ENCODE measurements at regions not wholly inside any gene's neighbourhood (a gene's known extent, or its start where the extent isn't known, plus 50 kb on each side); places are given as distances from the start of the nearest gene placed in this dataset.
"Not testable (repeated sequence)": the region's sequence is repeated elsewhere in the genome, so short reads cannot be mapped to it uniquely, and the experiment has no call there.

GRCh38 chr12:31805681-31806080 lies 76.9 kb upstream of the AMN1 start:
- not testable (repeated sequence) for H2AK5ac ChIP-seq (ENCODE audit: low read depth, low read length); H3K27ac ChIP-seq (replicated peaks; ENCODE audit: low read length); H4K8ac ChIP-seq (ENCODE audit: low read depth, low read length); H2BK120ac ChIP-seq (ENCODE audit: low read depth, low read length); H4K91ac ChIP-seq (ENCODE audit: low read depth, low read length, poor library complexity); H3K4me3 ChIP-seq (ENCODE audit: low read length in 2 of 2); H2BK12ac ChIP-seq (ENCODE audit: low read length); H2BK15ac ChIP-seq (ENCODE audit: low read length); H2AFZ ChIP-seq (ENCODE audit: low read length); DNase-seq (ENCODE audit: low spot score); H3K4me2 ChIP-seq (ENCODE audit: insufficient read depth, low read length, poor library complexity, severe bottlenecking); H3K4me1 ChIP-seq (ENCODE audit: control insufficient read depth in 2 of 2, insufficient read depth in 1 of 2, low read depth in 1 of 2, low read length in 2 of 2); H3K4ac ChIP-seq (ENCODE audit: low read length); H3K14ac ChIP-seq (ENCODE audit: low read length); H3K27me3 ChIP-seq (ENCODE audit: control insufficient read depth in 3 of 3, insufficient read depth in 3 of 3, low read depth in 1 of 3, low read length in 3 of 3); H3K18ac ChIP-seq (ENCODE audit: low read length); H3K23ac ChIP-seq (ENCODE audit: low read depth, low read length, poor library complexity); H3K36me3 ChIP-seq (replicated peaks in 1 of 2; ENCODE audit: control insufficient read depth in 2 of 2, insufficient read depth in 2 of 2, low read length in 2 of 2); H2BK5ac ChIP-seq (ENCODE audit: low read length); H3K9ac ChIP-seq (ENCODE audit: low read depth, low read length, poor library complexity); H3K79me1 ChIP-seq (ENCODE audit: low read depth, low read length); H3K9me3 ChIP-seq (replicated peaks in 1 of 2; ENCODE audit: control insufficient read depth in 2 of 2, insufficient read depth in 1 of 2, low read depth in 1 of 2, low read length in 2 of 2)
- WGBS, 2 donors (ENCODE audit: extremely low coverage in 2 of 2, insufficient read length in 2 of 2, insufficient replicate concordance in 1 of 2) = no CpG with 5 or more reads among the region's 24 CpGs

DNA sequence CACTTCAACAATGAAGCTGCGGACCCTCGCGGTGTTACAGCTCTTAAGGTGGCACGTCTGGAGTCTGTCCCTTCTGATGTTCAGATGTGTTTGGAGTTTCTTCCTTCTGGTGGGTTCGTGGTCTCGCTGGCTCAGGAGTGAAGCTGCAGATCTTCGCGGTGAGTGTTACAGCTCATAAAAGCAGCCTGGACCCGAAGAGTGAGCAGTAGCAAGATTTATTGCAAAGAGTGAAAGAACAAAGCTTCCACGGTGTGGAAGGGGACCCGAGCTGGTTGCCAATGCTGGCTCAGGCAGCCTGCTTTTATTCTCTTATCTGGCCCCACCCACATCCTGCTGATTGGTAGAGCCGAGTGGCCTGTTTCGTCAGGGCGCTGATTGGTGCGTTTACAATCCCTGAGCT lies 75.9 kb upstream of the AMN1 start:
- H3K23ac ChIP-seq (ENCODE audit: low read depth, low read length, poor library complexity); H3K36me3 ChIP-seq (replicated peaks in 1 of 2; ENCODE audit: control insufficient read depth in 2 of 2, insufficient read depth in 2 of 2, low read length in 2 of 2); H3K9ac ChIP-seq (ENCODE audit: low read depth, low read length, poor library complexity); H3K79me1 ChIP-seq (ENCODE audit: low read depth, low read length); H3K4ac ChIP-seq (ENCODE audit: low read length); H2BK15ac ChIP-seq (ENCODE audit: low read length); H3K4me3 ChIP-seq (ENCODE audit: low read length in 2 of 2); H3K27ac ChIP-seq (replicated peaks; ENCODE audit: low read length); H3K9me3 ChIP-seq (replicated peaks in 1 of 2; ENCODE audit: control insufficient read depth in 2 of 2, insufficient read depth in 1 of 2, low read depth in 1 of 2, low read length in 2 of 2); H2BK12ac ChIP-seq (ENCODE audit: low read length); H4K8ac ChIP-seq (ENCODE audit: low read depth, low read length); H2AK5ac ChIP-seq (ENCODE audit: low read depth, low read length); H3K4me1 ChIP-seq (ENCODE audit: control insufficient read depth in 2 of 2, insufficient read depth in 1 of 2, low read depth in 1 of 2, low read length in 2 of 2); H2AFZ ChIP-seq (ENCODE audit: low read length); H3K14ac ChIP-seq (ENCODE audit: low read length); H3K4me2 ChIP-seq (ENCODE audit: insufficient read depth, low read length, poor library complexity, severe bottlenecking); H3K27me3 ChIP-seq (ENCODE audit: control insufficient read depth in 3 of 3, insufficient read depth in 3 of 3, low read depth in 1 of 3, low read length in 3 of 3); H2BK5ac ChIP-seq (ENCODE audit: low read length); H3K18ac ChIP-seq (ENCODE audit: low read length); H4K91ac ChIP-seq (ENCODE audit: low read depth, low read length, poor library complexity); H2BK120ac ChIP-seq (ENCODE audit: low read depth, low read length); DNase-seq (ENCODE audit: low spot score): not testable (repeated sequence)
- WGBS, 2 donors (ENCODE audit: extremely low coverage in 2 of 2, insufficient read length in 2 of 2, insufficient replicate concordance in 1 of 2) = no CpG with 5 or more reads among the region's 15 CpGs

- no peak overlapping the region for H3K27ac ChIP-seq (replicated peaks; ENCODE audit: low read length)
- H3K79me1 ChIP-seq (ENCODE audit: low read depth, low read length) = no peaks in the 10 kb centered on the region
- no peak overlapping the region for H3K4me2 ChIP-seq (ENCODE audit: insufficient read depth, low read length, poor library complexity, severe bottlenecking)
- H3K4ac ChIP-seq (ENCODE audit: low read length) = no peak overlapping the region
- no peak for DNase-seq (ENCODE audit: low spot score)
- H3K36me3 ChIP-seq (replicated peaks in 1 of 2; ENCODE audit: control insufficient read depth in 2 of 2, insufficient read depth in 2 of 2, low read length in 2 of 2) = no peaks in the 10 kb centered on the region
- WGBS, 2 donors (ENCODE audit: extremely low coverage in 2 of 2, insufficient read length in 2 of 2, insufficient replicate concordance in 1 of 2) = no CpG with 5 or more reads among the region's 1 CpG
- H3K9me3 ChIP-seq (replicated peaks in 1 of 2; ENCODE audit: control insufficient read depth in 2 of 2, insufficient read depth in 1 of 2, low read depth in 1 of 2, low read length in 2 of 2) = no peaks in the 10 kb centered on the region
- H2BK120ac ChIP-seq (ENCODE audit: low read depth, low read length) = no peak overlapping the region
- no peak overlapping the region for H2BK5ac ChIP-seq (ENCODE audit: low read length)
- H2BK12ac ChIP-seq (ENCODE audit: low read length) = no peak overlapping the region
- H4K8ac ChIP-seq (ENCODE audit: low read depth, low read length) = no peak overlapping the region
- H3K9ac ChIP-seq (ENCODE audit: low read depth, low read length, poor library complexity) = no peak overlapping the region
- no peak overlapping the region for H2BK15ac ChIP-seq (ENCODE audit: low read length)
- no peaks in the 10 kb centered on the region for H3K27me3 ChIP-seq (ENCODE audit: control insufficient read depth in 3 of 3, insufficient read depth in 3 of 3, low read depth in 1 of 3, low read length in 3 of 3)
- H3K4me3 ChIP-seq (ENCODE audit: low read length in 2 of 2) = no peak overlapping the region
- no peak overlapping the region for H2AK5ac ChIP-seq (ENCODE audit: low read depth, low read length)
- H3K14ac ChIP-seq (ENCODE audit: low read length) = no peak overlapping the region
- no peak overlapping the region for H3K18ac ChIP-seq (ENCODE audit: low read length)
- H2AFZ ChIP-seq (ENCODE audit: low read length) = no peak overlapping the region
- H3K4me1 ChIP-seq (ENCODE audit: control insufficient read depth in 2 of 2, insufficient read depth in 1 of 2, low read depth in 1 of 2, low read length in 2 of 2) = no peaks in the 10 kb centered on the region
- no peak overlapping the region for H4K91ac ChIP-seq (ENCODE audit: low read depth, low read length, poor library complexity)
- no peak overlapping the region for H3K23ac ChIP-seq (ENCODE audit: low read depth, low read length, poor library complexity)
Measured at GRCh38 chr12:31804185-31804504, 75.3 kb upstream of the AMN1 start.

DNA sequence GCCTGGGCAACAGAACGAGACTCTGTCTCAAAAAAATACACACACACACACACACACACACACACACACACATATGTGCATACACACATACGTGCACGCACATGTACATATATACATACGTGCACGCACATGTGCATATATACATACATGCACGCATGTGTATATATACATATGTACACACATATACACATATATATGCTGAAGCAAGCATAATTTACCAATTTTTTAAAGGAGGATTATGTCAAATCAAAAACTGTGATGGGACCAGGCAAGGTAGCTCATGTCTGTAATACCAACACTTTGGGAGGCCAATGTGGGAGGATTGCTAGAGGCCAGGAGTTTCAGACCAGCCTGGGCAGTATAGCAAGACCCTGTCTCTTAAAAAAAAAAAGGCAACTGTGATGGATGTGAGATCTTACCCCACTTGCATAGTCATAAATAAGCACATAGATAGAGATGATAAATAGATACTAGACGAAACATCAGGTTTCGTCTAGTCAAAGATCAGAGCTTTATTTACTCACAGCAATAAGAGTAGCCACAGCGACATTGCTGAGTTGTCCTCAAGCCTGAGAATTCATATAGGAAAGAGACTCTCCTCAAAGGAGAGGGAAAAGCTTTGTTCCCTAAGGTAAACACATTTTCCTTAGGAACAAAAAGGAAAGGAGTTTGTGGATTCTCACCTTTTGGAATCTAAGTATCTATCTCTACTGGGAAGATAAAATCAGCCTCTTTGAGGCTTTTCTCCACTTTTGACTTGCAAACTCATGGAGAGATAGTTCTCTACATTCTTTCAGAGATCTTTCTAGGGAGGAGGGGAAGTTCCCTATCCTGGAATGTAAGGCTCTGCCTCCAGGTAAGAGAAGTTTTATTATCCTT lies 74.7 kb upstream of the AMN1 start:
- Histone ChIP-seq H3K27ac (replicated peaks; ENCODE audit: low read length) (no peak overlapping the region), H3K4ac (ENCODE audit: low read length) (no peak overlapping the region), H2BK15ac (ENCODE audit: low read length) (no peak overlapping the region), H3K79me1 (ENCODE audit: low read depth, low read length) (no peaks in the 10 kb centered on the region), H3K18ac (ENCODE audit: low read length) (no peak overlapping the region), H3K23ac (ENCODE audit: low read depth, low read length, poor library complexity) (no peak overlapping the region), H3K14ac (ENCODE audit: low read length) (no peak overlapping the region), H2AK5ac (ENCODE audit: low read depth, low read length) (no peak overlapping the region), H3K4me1 (ENCODE audit: control insufficient read depth in 2 of 2, insufficient read depth in 1 of 2, low read depth in 1 of 2, low read length in 2 of 2) (no peaks in the 10 kb centered on the region), H4K91ac (ENCODE audit: low read depth, low read length, poor library complexity) (no peak overlapping the region), H3K9ac (ENCODE audit: low read depth, low read length, poor library complexity) (peak overlapping the region; percentile 44), H2BK5ac (ENCODE audit: low read length) (no peak overlapping the region), H3K36me3 (replicated peaks in 1 of 2; ENCODE audit: control insufficient read depth in 2 of 2, insufficient read depth in 2 of 2, low read length in 2 of 2) (no peaks in the 10 kb centered on the region), H3K27me3 (ENCODE audit: control insufficient read depth in 3 of 3, insufficient read depth in 3 of 3, low read depth in 1 of 3, low read length in 3 of 3) (no peaks in the 10 kb centered on the region), H3K4me2 (ENCODE audit: insufficient read depth, low read length, poor library complexity, severe bottlenecking) (no peak overlapping the region), H2AFZ (ENCODE audit: low read length) (no peak overlapping the region), H2BK12ac (ENCODE audit: low read length) (no peak overlapping the region), H4K8ac (ENCODE audit: low read depth, low read length) (no peak overlapping the region), H3K4me3 (ENCODE audit: low read length in 2 of 2) (no peak overlapping the region), H3K9me3 (replicated peaks in 1 of 2; ENCODE audit: control insufficient read depth in 2 of 2, insufficient read depth in 1 of 2, low read depth in 1 of 2, low read length in 2 of 2) (no peaks in the 10 kb centered on the region), H2BK120ac (ENCODE audit: low read depth, low read length) (no peak overlapping the region)
- no CpG with 5 or more reads among the region's 9 CpGs for WGBS, 2 donors (ENCODE audit: extremely low coverage in 2 of 2, insufficient read length in 2 of 2, insufficient replicate concordance in 1 of 2)
- DNase-seq (ENCODE audit: low spot score) = no peak
